HG02763 (cell line): ENCODE measurements at regions not wholly inside any gene's neighbourhood (a gene's known extent, or its start where the extent isn't known, plus 50 kb on each side); places are given as distances from the start of the nearest gene placed in this dataset.

Experiments
- ATAC-seq: cut with Tn5 transposase; IDR thresholded peaks from one replicate; pipeline ENCODE4 v1.9.1; 2021; ENCODE audit warnings: mild to moderate bottlenecking, moderate library complexity; ENCODE audit not compliant: unreplicated experiment

DNA sequence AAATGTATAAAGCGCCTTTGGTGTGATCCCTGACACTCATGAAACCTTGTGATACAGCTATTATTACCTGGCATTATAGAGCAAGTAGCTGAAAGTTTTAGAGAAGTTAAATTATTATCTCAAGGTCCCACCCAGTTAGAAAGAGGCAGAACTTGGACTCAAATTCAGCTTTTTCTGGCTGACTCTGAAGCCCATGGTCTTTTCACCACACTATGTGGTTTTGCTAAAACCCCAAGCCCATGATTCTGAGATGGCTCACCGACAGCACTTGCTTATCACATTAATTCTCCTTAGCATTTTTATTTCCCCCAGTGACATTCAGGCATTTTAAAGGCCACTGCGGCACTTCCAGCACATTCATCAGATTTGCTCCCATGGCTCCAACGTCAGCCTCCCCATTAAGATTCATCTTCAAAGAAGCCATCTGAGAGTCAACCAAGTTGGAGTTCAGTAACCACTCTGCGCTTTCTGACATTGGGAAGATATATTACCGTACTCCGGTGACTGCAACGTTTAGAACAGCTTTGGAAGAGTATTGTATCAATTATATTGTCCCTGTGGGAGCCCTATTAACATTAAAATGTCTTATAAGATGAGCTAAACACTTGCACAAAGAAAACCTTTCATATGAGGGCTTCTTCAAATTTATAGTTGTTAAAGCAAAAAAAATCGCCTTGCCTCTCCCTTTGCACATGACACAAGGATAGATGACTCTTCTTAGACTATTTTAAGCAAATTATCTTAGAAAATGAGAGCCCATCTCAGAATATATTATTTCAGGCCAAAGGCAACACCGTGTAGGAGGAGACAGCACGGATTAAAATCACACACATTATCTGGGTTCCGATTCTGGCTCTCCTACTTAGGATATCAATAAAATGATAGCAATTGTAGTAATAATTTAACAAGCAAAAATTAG is 638.1 kb downstream of the ACTL7B start:
- ATAC-seq = no peak

DNA sequence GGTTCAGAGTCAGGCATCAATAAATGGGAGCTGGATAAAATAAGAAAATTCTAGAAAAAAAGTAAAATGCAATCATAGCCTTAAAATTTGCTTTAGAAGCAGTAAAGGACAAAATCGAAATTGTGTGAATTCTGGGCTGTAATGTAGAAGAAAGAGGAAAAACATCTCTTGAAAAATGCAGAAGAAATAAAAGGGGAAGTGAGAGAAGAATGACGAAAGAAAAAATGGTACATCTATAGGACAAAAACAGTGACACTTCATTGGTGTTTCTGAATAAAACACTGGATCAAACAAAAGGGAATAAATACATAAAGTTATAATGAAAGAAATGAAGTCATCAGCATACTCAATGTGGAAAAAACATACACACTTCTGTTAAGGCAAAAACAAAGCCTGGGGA is 642.3 kb downstream of the ACTL7B start:
- no peak for ATAC-seq

DNA sequence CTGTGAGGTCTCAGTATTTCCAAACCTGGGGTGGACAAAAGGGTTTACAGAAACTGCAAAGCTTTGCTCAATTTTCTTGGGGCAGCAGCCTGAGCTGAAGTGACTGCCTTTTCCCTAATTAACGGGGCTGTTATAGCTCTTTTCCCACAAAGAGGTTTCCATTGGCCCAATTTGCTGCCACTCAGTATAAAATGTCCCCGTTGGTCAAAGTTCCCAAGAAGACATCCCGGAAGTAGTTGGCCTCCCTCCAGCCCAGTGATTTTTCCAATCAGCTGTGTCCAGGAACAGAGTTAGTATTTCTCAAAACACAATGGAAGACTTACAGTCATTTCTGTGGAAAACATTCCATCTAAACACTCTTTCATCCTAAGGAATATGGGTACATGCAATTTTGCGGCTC is 643.6 kb downstream of the ACTL7B start:
- no peak for ATAC-seq

DNA sequence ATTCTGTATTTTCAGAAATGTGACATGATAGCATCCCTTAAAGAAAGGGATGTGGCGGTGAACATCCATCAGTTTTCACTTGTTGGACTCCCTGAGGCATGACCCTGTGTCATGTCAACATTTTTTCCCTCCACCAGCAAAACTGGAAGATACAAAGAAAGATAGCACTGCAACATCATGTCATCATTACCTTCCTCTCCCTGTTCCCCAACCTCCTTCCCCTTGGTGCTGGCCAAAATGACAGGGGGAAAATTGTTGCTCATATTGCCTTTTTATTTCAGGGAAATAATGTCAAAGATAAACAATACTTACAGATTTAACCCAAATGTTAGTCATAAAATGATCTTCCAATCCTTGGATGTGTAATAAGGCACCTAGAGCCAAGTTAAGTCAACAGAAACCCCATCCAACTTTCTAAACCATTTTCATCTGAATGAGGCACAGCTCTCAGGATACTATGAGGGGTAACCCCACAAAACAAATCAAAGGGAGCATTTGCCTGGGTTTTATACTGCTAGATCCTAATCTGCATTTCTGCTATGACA is 644.3 kb downstream of the ACTL7B start:
- ATAC-seq = no peak

DNA sequence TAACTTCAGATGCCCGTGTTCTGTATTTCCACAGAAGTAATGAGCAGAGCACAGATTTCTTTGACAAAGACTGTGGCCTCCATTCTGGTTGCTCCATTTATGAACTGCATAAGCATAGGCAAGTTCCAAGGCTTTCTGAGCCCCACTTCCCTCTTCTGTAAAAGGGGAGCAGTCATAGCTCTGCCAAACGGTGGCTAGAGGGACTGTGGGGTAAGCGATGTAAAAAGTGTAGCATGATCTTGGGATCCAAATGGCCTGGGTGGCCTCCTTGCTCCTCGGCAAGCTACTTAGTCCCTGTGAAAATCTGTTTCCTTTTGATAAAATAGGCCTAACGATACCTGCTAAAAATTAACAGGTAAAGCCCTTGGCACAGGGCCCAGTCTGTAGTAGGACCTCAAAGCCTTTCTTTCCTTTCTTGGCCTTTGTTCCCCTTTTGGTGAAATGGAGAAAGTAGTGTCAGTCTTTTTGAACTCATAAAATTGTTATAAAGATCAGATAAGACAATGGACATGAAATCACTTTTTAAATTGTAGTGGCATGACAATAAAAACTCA is 646.6 kb downstream of the ACTL7B start:
- ATAC-seq = no peak

DNA sequence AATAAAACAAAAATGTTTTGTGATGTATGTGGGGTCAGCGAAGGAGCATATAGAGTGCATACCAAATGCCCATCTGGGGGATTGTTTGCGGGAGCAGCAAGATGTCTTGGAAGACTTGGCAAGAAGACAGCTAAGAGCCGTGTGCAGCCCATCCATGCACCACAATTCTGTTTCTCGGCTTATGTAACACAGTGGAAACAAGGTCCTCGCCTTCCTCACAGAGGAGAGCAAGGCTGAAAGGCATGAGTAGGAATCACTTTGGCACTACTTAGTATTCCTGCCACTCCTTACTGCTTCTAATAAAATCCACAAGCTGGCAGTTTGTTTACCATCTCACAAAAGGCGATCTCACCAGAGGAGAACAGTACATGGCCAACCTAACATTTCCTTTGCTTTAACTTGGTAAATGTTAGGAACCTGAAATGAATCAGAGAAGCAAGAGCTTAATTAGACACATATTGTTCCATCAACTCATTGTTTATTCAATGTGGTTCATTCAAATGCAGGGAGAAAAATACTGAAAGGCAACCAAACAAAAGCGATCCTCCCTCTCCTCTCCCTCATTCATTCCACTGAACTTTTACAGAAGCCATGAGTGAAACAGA is 648.1 kb downstream of the ACTL7B start:
- no peak for ATAC-seq

DNA sequence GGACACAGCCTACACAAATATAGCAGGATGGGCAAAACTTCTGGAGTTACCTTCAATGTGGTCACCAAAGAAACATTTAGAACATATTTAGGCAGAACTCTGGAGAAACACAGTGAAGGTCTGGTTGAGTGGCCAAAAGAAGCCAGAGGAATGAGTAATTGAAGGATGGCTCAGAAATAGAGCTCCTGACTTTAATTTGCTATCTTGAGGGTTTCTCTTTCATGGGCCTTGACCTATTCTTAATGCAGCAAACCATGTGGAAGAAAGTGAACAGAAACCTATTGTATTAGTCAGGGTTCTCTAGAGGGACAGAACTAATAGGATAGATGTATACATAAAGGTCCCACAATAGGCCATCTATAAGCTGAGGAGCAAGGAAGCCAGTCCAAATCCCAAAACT is 650.5 kb downstream of the ACTL7B start:
- ATAC-seq = no peak

DNA sequence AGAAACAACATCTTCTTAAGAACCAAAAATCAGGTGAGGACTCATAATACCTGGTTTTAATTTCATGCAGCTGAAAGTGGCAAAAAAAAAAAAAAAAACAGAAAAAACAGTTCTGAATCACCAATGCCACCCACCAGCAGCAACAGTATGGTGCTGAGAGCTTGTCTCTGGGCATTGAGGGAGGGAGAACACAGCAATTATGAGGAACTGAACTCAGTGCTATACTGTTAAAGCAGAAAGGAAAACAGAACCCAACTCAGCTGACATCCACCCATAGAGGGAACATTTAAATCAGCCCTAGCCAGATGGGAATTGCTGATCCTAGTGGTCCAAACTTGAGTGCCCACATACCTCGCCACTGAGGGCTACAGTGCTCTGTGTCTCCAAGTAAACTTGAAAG is 657.9 kb downstream of the ACTL7B start:
- ATAC-seq = no peak

DNA sequence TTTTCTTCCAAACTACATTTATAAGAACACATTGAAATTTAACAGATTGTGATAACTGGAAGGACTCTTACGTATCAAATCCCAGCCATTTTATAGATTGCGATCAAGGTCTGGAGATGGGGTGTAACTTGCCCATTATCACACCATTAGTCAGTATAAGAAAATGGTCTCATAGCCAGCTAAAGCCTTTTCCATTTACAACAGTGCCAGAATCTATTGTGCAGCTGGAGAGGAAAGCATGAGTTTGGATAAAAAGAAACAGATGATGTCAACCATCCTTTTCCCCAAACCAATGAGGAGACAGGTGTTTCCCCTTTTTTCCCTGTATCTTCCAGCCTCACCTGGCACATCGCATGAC is 658.8 kb downstream of the ACTL7B start:
- ATAC-seq = no peak

DNA sequence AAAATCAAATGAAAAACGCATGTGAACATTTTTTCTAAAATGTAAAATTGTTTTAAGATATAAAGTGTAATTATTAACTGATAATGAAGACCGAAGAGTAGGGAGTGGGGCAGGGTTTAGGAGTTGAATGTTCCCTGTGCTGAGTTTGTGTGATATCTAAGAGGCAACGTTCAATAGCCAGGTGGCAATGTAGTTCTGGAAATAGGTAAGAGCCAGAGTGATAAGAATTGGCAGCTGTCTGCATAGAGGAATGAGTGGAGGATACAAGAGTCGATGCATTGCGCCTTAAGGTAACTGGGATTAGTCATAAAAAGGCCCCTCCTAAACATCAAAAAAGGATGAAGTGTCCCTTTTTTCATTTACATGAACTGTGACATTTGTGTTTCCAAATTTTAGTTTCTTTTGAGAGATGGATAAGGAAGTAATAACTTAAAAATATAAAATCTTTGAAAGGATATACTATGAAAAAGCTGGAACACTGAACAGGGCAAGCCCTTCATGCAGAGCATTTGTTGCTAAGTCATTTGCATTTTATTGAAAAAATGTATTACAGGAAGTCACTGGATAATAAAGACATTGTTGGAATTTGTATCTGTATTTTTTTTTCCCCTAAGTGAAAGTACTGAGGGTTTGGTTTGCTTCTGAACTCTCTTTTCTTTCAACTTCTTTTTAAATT is 659.3 kb downstream of the ACTL7B start:
- no peak for ATAC-seq

DNA sequence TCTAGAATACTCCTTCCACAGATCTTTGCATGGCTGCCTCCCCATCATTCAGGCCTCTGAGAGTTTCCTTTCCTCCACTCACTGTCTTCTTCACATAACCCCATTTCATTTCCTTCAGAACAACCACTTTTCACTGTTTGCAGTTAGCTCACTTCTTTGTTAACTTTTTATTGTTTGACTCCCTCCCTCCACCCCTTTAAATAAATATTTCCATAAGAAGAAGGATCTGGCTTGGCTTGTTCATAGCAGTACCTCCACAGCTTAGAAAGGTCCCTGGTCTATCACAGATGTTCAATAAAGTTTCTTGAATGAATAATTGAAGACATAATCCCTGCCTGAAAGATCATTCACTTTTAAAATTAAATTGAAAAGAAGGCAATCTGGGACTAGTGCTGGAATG is 661.6 kb downstream of the ACTL7B start:
- ATAC-seq = no peak

DNA sequence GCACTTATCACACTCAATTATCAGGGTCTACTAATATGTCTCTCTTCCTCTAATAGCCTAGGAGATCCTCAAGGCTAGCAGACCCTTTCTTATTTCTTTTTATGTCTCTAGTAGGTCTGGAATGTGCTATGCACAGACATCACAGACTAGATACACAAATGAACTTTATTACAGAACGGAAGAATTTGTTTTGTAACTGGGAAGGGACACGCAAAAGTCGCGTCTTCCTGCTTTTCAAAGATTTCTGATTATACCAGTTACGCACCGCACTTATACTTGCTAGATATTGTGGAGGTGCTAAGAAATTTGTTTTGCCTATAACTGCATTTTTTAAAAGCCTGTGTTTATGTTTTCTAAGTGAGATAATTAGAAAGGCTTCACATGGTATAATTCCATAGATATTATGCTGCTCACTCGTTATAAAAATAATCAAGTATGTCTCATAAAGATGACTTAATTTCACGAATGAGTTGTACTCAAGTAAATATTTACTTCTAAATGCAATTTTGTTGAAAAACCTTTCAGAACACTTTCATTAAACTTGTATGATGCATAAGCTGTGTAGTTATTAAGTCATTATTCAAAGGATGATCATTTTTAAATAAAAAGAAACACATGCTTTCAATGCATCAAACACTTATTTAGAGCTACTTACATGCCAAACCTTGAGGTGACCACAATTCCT is 662.6 kb downstream of the ACTL7B start:
- no peak for ATAC-seq

DNA sequence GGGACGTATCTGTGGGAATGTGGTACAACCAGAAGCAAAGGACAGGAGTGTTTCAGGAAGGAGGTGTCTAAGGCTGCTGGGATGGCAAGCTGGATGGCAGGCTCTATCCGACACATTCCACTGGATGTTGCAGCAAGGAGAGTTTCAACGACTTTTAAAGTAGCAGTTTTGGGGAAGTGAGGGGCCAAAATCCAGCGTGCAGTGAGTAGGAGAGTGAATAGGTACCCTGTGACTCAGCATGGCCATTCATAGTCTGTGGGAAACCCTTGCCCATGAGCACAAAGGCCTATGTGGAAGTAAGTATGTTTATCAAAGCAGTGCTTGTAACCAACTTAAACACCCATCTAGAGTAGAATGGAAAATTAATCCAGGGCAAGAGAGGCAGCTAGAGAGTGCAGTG is 664.7 kb downstream of the ACTL7B start:
- ATAC-seq = no peak

DNA sequence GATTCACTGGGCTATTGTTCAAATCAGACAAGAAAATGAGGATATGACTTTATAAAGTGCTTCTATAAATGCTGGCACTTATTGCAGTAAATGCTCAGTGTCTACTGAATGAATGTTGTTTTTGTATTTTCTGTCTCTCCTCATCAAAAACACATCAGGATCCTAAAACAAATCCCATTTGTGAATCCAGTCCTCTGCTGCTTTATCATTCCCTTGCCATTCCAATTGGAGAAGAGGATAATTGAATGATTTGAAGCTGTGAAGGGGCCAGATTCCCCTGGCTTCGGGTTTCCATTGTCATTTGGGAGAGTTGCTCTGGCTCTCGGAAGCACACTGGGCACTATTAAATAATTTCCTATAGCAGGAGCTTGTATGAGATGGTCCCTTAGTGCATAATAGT is 666.8 kb downstream of the ACTL7B start:
- no peak for ATAC-seq

DNA sequence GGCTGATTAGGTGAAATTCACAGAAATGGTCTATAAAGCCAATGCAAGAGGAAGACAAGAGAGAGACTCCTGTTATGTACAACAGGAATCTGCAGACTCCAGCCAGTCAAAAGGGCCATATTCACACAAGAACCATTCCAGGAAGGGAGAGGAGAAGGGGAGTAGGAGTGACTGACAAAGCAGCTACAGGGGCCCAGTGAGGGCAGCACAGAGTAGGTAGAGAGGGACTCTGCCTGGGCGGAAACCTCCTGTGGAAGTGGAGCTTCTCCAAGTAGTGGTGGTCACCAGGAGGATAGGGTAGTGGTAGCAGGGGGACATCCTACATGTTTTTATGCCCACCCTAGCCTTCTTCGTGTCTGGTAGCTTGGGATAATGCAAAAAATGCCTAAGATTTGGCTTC is 667.3 kb downstream of the ACTL7B start:
- ATAC-seq = no peak

DNA sequence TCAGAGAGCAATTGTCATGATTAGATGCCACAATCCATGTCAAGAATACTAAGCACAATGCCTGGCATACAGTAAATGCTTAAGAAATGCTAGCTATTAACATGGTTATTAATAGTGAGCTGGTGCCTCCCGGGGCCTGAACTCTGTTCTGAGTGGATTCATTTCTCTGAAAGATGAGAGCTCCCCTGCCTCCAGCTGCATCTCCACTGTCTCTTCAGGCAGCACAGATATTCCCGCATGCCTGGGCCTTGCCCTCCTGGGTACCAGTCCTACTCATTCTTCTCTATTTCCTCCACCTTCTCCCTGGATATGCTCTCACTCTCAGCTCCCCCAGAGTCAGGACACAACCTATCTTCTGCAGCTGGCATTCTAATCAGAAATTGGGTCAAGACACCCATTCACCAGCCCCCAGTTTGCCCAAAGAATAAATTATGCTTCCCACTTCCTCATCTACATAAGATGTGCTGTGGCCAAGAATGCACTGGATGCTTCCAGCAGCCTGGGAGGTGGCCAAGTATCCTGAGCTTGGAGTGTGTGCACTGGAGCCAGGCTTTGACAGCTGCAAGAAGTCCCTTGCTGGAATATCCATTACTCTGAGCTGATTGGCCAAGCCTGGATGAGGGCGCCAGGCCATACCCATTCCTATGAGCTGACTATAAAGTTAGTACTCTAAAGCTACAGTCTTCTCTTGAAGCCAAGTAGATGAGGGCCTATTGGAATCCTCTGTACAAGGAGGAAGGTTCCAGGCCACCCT is 669.0 kb downstream of the ACTL7B start:
- no peak for ATAC-seq

DNA sequence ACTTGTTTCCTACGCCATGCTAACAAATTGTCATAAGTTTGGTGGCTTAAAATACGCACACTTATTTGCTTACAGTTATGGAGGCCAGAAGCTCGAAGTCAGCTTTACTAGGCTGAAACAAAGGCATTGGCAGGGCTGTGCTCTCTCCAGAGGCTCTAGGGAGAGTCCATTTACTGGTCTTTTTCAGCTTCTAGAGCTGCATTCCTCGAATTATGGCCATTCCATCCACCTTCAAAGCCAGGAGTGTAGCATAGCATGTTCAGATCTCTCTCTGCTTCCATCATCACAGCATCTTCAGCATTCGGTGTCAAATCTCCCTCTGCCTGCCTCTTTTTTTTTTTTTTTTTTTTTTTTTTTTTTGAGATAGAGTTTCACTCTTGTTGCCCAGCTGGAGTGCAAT is 670.2 kb downstream of the ACTL7B start:
- no peak for ATAC-seq

DNA sequence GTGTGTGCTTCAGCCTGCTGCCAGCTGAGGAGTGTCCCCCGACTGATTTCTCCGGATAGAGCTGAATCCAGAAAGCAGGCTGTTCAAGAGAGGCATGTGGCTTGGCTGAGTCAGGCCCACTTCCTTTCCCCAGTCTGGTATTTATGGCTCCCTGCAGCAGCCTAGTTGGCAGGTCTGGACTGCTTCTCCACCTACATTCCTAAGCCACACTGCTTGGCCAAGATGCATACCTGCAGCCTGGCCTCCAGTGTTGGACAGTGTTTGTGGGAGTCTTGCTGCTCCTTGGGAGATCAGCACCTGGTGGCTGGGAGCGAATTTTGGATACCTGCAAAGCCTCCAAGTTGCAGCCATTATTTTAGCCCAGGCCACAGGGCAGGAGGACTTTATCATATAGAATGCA is 670.8 kb downstream of the ACTL7B start:
- ATAC-seq = no peak

DNA sequence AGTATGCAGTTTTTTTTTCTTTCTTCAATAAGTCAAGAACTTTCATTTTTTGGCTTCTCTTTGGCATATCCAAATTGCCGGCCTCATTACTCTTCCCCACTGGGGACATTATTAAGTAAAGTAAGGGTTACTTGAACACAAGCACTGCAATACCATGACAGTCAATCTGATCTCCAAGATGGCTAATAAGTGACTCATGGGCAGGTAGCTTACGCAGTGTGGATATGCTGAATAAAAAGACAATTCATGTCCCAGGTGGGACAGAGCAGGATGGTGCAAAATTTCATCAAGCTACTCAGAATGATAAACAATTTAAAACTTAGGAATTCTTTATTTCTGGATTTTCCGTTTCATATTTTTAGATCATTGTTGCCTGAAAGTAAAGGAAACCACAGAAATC is 671.8 kb downstream of the ACTL7B start:
- ATAC-seq = no peak

DNA sequence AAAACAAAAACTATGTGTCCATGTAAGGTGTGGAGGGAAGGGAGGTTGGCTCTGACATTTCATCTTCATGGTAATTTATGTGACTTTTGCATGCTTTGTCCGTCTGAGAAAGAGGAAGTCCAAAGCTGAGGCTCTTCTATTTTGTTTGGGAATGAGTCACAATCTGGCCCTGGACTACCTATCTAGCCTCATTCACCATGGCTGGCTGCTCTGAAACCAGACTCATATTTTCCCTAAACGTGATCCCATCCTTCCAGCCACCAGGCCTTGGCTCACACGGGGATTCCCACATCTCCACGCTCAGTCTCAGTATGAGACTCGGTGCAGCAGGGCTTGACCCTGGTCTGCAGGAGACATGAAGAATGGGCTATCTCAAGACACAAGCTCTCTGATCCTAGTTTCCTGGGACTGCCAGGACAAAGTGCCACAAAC is 672.8 kb downstream of the ACTL7B start:
- ATAC-seq = peak; percentile 72
